Stimulated activated CD8-positive, alpha-beta memory T cell treated with anti-CD3 and anti-CD28 coated beads, Interleukin-7, amount 100 ng/mL, for 48 hours (primary cell): ENCODE measurements at regions not wholly inside any gene's neighbourhood (a gene's known extent, or its start where the extent isn't known, plus 50 kb on each side); places are given as distances from the start of the nearest gene placed in this dataset.
"Not testable (repeated sequence)": the region's sequence is repeated elsewhere in the genome, so short reads cannot be mapped to it uniquely, and the experiment has no call there.

Experiments used
- DNase-seq, 2 donors: peaks; one replicate each; pipeline ENCODE4 v3.0.0-alpha.2; 2020; ENCODE audit warnings: low read depth in 1 of 2; ENCODE audit errors: extremely low read depth in 1 of 2

DNA sequence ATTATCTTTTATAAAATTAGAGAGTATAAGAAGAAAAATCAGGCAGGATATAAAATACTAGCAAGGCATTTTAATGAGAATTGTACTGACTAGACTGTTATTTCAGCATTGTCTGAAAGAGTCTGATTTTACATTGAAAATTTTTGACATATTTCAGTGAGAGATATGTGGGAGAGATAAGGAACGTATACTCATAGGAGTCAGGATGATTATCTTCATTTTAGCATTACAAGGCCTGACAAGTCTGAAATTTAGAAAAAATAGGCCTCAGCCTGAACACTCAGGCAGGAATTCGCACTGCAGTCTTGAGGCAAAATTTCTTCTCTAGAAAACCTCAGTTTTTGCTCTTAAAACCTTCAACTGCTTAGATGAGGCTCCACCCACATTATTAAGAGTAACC is 386.0 kb downstream of the HGF start:
- no peak for DNase-seq

DNA sequence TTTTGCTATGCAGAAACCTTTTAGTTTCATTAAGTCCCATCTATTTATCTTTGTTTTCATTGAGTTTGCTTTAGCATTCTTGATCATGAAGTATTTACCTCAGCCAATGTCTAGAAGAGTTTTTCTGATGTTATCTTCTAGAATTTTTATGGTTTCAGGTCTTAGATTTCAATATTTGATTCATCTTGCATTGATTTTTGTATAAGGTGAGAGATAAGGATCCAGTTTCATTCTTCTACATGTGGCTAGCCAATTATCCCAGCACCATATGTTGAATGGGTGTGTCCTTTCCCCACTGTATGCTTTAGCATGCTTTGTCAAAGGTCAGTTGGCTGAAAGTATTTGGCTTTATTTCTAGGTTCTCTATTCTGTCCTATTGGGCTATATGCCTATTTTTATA is 395.2 kb downstream of the HGF start:
- DNase-seq: not testable (repeated sequence)

DNA sequence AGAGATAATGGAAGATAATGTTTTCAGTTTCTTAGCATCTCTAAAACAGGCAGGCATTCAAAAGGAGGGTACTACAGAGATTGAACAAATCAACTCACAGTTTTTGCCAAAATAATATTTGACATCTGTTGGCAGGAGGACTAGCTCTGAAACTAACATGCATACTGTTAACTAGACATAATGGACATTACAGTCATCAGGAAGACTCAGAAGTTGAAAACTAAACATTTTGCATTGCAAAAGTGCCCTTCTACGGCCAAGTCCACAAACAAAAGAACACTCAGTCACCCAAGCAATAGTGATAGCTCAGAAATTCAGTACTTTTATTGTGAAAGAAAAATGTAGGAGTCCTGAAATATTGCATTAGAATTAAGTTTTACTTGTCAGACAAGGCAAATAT is 399.0 kb downstream of the HGF start:
- no peak for DNase-seq

DNA sequence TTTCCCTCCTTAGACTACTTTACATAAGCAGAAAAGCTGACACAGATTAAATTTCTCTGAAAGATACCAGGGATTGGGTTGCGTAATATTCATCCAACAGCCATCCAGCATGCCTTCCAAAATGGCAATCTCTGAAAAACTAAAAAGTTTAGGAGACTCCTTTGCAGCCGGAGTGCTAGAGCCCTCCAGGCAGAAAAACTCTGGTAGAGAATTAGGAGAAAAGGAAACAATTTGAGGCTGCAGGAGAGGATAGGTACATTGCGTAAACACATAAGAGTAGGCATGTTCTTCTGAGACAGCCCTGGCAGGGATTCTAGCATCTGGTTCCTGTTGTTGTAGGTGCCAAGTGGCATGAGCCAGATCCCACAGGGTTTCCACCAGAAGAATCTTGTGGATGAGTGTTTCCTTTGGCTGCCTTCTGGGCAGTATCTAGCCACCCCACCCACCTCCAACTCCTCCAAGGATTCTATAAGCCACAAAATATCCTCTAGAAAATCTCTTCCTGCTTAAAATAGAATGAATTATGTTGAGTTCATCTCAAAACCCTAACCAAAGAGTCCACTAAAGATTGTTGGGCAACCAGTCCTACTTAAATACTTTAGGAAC is 402.4 kb downstream of the HGF start:
- no peak for DNase-seq

DNA sequence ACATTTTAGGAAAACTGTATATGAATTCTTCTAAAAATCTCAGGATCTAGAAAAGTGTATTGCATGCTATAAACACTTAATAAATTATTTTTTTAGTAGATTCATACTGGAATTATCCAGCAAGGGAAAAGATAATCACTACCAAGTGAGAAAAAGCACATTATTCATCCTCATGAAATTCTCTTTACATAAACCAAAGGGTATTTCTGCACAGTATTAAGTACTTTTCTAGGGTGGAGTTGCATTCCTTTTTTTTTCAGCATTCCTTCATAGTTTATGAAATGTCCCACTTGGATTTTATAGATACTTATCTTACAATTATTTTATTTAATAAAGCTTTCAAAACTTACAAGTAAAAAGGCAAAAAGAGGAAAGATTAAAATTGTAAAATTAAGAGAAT is 403.3 kb downstream of the HGF start:
- DNase-seq: no peak

DNA sequence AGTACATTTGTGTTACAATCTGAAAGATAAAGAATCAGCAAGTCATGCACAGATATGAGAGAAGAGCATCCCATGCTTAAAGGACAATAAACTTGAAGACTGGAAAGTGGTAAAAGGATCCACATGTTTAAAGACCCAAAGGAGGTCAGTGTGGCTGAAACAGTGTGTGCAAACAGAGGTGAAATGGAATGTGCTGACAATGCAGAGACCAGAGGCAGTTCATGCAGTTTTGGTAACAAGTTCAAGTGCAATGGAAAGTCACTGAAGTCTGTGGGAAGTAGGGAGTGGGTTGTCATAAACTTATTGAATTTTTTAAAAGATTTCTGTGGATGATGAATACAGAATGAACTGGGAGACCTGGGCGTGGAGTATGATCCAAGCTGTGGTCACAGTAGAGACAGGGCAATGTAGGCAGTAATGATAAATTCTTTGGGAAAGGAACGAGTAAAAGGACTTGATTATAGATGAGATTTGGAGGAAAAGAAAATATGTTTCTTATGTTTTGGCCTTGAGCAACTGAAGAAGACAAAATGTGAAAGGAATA is 408.0 kb downstream of the HGF start:
- DNase-seq: no peak

DNA sequence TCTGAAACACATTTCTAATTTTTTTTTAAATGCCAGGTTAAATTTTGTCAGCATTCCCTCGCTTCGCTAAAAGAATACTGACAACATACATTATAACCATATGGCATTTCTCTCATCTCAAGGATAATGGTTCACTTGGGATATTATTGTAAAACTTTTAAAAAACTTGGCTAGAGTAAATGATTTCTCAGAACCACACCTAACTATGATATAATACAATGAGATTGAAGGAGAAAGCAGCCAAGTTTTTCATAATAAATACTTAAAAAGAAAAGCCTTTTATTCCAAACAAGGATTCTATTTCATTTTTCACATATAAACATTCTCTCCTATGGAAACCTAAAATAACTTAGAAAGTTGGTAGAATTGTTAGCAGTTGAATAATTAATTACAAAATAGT is 413.9 kb downstream of the HGF start:
- DNase-seq: no peak

DNA sequence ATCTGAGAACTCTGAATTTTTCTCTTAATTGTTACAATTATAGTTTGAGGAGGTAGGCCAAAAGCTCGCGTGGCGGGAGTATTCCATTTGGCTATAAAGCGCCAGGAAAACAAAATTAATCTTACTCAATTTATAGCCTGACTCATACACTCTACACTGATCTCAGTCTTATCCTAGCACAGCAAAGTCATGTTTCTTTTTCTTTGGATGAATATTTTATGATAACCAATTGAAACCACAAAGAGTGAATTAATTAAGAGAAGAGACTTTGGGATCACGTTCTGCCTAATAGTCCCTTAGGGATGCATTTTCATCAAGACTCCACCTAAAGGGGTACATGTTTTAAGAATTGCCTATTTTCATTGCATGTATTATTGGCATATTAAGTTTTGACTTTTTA is 420.8 kb downstream of the HGF start:
- no peak for DNase-seq

DNA sequence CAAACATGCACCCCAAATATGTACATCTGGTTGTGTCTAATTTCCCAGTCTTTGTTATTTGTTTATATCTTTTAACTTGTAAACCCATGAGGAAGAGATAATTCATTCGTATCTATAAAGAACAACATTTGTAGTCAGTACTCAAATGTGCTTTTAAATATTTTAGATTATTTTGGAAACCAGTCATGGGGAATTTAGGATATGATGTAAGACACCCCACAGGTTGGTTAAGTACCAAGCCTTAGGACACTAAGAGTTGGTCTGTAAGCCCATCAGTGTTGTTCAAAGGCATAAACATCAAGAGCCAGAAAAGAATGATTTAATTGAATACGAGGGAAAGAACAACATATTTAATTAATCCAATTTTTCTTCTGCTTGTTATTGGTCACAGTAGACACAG is 421.1 kb upstream of the SEMA3C start:
- no peak for DNase-seq

DNA sequence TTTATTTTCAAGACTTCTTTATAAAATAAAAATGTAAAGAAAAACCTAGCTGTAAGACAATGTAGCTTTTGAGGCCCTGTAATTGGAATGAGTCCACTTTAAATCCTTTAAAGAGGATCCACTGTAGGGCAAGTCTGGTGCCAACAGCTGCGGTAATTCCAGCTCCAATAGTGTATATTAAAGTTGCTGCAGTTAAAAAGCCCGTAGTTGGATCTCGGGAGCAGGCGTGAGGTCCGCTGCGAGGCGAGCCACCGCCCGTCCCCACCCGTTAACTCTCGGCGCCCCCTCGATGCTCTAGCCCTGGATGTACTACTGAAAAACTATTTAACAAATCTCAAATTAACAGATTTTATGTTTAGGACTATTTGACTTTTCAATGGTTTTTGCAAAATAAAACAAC is 414.7 kb upstream of the SEMA3C start:
- DNase-seq: no peak

DNA sequence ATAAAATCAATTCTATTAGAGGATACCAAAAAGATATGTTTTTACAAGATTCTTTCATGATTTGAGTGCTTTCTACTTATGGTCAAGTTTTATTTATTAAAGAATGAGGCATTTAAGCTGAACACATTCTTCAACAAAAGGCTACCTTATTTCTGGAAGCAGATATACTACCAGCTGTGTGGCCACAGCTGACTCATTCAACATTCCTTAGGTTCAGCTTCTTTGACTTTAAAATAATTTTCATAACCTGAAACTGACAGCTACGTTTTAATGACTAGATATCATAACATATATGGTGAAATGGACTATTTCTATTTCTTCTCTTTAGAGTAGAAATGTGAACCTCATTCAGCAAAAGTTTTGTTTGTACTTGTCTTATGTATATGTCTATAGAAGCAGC is 414.2 kb upstream of the SEMA3C start:
- DNase-seq: no peak

DNA sequence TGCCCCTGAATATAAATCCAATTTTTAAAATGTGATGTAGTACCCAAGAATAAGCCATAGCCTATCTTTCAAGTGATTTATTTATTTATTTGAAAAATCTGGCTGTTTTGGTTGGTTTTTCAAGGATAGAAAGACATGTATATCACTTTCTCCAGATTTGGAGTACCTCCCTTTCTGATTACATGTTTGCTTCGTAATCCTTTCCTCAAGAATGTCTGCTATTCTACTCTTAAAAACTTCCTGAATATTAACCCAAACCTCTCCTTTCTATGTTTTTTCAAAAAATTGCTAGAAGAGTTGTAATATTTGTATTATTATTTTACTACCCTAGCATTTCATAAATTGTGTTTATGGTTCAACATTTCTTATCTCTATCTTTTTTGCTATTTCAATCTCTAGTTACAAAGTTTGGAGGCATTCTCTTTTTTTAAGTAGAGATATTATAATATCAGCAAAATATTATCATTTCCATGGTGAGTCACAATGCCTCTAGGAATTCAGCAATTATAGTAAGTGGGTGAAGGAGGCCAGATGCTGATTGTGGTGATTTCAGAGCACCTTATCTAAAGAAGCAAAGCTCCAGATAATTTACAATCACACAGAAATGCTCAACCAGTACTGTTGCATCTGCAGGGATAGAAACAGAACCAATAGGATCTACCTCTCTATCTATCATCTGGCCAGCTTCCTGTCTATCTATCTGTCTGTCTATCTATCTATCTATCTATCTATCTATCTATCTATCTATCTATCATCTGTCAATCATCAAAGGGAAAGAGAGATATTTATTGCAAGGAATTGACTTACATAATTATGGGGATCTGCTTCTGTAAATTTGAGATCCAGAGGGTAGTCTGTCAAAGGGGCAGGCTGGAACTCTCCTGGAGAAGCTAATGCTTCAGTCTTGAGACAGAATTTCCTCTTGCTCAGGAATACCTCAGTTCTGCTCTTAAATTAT is 412.5 kb upstream of the SEMA3C start:
- DNase-seq: no peak

DNA sequence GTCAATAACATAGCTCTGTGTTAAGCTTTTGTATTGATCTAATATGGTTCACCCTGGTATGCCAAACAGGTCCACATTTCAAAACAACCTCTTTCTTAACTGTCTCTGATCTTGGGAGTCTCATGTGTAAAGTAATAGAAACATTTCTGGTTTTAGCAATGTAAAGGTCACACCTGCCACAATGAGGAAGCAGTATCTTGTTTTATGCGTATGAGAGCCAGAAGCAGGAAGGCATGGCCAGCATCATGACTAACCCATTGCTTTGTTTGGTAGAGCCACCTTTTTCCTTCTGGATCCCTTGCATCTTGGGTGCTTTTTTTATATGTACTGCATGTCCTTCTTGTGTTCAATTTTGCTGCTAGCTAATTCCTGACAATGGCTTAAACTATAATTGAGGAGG is 411.3 kb upstream of the SEMA3C start:
- no peak for DNase-seq

DNA sequence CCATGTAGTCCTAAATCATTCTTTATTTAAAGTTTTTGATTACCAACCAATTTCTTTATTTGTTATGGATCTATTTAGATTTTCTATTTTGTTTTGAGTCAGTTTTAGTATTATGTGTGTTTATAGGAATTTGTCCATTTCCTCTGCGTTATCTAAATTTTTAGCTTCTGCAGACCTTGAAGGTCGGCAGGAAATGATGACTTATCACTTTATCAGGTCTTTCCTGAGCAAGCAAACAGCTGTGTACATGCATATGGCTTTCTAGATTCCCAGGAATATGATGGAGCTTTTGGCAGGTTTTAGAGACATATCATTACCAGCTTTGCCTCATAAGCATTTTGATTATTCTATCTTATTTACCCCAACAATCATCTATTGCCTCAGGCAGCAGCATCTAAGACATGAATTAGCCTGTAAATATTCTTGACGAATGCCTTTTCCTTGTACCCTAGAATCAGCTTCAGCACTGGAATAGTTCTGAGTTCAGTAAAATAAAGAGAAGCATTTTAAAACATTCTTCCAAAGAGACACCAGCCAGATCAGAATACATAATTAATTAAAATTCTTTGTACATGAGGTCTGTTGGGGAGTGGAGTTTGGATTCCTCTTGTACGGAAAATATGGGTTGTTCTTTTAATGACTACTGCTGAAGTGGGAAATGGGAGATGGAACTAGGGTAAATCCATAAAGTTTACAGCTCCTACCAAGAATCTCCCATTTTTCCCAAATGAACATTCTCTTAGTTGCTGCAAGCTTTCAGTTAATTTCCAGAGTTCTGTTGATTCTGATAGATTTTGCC is 408.8 kb upstream of the SEMA3C start:
- no peak for DNase-seq

DNA sequence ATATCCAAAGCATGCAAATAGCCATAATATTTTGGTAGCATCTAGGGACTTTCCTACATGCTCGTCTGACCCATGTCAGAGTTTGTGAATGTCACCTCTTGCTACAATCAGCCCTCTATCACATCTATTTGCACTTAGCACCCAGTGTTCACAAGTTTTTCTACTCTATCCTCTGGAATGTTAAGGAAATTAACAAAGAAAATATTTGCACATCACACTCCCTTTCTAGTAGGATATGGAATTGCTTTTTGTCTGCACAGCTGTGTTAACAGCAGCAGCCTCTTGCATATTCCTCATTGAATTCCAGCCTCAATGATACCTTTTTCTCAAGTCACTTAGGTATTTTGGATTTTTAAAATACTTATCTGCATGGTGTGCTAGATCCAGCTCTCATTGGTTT is 403.1 kb upstream of the SEMA3C start:
- DNase-seq: no peak

DNA sequence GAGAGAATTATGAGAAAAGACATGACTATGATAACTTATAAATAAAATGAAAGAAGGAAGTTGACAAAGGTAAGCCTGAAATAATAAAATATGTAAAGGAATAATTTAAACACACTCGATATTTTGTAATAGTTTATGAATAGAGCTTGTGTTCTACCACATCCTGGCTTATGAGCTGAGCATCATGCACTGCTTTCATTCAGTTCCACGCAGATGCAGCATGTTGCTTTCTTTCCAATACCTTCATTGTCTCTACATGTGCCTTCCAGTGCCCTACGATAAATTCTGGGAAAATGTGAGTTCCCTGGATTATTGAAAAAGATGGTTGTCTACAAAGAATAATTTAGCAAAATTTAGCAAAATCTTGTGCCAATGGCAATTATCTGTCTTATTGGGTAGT is 398.9 kb upstream of the SEMA3C start:
- DNase-seq: no peak

DNA sequence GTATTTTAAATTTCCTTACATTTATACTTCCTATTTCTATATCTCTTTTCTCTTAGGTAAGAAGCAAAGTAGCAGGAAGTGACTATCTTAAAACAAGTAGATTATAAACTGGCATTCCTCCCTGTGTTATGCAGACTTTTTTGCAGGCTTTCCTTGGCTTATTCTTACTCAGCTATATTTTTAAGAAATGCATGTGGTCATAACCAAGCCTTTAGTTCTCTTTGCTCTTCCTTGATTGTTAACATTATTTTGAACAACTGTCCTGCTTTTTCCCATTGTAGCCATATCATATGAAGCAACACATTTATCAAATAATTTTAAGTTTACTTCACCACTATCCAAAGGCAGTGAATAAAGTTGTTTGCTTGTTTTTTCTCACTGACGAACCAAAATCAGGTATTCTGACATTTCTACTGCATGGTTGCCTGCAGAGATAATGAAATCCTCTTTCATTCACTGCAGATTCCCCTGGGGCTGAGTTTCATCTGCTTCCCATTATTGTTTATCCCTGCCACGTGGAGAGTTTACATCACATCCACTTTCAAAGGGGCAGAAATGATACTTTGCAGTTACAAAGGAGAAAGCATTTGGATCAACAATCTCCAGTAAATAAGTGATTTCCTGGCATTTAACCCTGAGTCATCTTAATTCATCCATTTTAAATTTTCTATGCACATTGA is 389.9 kb upstream of the SEMA3C start:
- no peak for DNase-seq

DNA sequence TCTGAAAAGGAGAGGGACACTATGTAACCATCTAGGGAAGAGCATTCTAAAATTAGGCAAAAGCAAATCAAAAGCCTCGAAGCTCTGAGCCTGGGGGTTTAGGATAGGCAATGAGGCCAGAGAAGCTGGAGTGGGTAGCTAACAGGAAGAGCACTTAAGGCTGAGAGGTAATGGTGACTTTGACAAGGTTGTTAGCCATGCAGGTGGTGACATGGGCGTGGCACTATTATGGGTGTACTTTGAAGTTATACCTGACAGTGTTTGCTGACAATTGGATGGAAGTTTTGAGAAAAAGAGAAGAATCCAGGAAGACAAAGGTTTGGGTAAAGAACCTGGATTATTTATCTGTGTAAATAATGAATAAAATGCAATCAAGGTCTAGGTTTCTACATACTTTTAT is 383.0 kb upstream of the SEMA3C start:
- DNase-seq: no peak

DNA sequence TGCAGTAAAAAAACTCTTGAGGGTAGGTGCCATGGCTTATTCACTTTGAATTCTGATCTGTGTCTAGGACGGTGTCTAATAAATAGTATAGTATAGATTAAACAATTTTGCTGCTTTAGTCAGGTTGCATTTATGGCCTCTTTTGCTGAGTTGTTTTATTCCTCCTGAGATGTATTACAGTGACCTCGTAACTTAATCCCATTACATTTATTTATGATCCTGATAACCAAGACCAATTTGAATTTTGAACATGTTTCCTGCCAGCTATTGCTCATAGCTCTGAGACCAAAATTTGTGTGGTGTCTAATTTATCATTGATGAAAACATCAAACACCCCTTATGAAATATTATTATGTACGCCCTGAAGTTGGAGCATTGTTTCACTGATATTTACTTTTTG is 381.9 kb upstream of the SEMA3C start:
- no peak for DNase-seq

DNA sequence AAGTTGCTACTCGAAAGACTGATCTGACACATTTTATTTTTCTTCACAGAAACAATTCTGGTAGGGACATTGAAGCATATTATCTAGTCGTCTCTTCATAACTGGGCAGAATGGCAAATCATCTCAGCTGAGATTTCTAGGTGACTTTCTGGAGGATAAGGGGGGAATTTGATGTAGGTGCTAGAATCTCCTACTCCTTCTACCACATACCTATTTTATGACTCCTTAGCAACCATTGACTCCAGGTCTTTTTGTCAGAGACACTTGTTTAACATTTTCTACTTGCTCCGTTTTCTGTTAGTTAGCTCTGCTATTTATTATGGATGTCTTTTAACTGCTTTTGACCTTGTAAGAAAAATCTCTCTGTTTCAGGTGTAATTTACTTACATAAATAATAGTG is 380.9 kb upstream of the SEMA3C start:
- DNase-seq: no peak
